ENCODE measurements at regions not wholly inside any gene's neighbourhood (a gene's known extent, or its start where the extent isn't known, plus 50 kb on each side); places are given as distances from the start of the nearest gene placed in this dataset.
"Not testable (repeated sequence)": the region's sequence is repeated elsewhere in the genome, so short reads cannot be mapped to it uniquely, and the experiment has no call there.

DNA sequence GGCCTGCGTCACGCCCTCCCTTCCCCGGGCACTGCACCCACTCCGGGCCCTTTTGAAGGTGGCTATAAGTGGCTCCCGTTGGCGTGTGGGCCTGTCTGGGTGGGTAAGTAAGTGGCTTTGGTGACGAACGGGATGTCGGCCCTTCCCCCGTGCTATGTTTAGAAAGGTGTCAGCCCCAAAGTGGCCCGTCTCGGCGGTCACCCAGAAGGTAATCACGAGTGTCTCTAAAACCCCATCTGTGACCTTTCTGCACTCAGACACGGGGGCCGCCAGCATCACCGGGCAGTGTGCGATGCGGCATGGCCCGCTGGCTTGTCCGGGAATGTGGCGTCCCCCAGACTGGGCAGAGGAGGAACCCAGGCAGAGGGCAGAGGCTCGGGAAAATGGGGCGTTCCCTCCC lies 88.2 kb downstream of the IRX5 start:
- no peak overlapping the region for H3K4me3 ChIP-seq (ENCODE audit: low read depth, low read length)

GRCh38 chr16:55019419-55020131 lies 88.9 kb downstream of the IRX5 start:
- no peak overlapping the region for H3K4me3 ChIP-seq (ENCODE audit: low read depth, low read length)
- no peak for DNase-seq (ENCODE audit: low read depth, low spot score)
- CTCF ChIA-PET, result no interaction called here
- TF ChIP-seq, protein P1, sequence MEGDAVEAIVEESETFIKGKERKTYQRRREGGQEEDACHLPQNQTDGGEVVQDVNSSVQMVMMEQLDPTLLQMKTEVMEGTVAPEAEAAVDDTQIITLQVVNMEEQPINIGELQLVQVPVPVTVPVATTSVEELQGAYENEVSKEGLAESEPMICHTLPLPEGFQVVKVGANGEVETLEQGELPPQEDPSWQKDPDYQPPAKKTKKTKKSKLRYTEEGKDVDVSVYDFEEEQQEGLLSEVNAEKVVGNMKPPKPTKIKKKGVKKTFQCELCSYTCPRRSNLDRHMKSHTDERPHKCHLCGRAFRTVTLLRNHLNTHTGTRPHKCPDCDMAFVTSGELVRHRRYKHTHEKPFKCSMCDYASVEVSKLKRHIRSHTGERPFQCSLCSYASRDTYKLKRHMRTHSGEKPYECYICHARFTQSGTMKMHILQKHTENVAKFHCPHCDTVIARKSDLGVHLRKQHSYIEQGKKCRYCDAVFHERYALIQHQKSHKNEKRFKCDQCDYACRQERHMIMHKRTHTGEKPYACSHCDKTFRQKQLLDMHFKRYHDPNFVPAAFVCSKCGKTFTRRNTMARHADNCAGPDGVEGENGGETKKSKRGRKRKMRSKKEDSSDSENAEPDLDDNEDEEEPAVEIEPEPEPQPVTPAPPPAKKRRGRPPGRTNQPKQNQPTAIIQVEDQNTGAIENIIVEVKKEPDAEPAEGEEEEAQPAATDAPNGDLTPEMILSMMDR (IDR thresholded peaks at IDR 0.05; ENCODE audit: insufficient read depth, low read length, missing control alignments), result no peak
- POLR2A ChIA-PET, result no interaction called here

More for the DNA sequence above, 88.2 kb downstream of the IRX5 start:
- TF ChIP-seq, protein P1 (IDR thresholded peaks at IDR 0.05; ENCODE audit: insufficient read depth, low read length, missing control alignments), result no peak
- ChIA-PET CTCF (no interaction called here), POLR2A (no interaction called here)
- DNase-seq (ENCODE audit: low read depth, low spot score), result no peak

GRCh38 chr16:55021595-55022475 lies 91.2 kb downstream of the IRX5 start:
- H3K4me3 ChIP-seq (ENCODE audit: low read depth, low read length), result no peak overlapping the region
- no peak for DNase-seq (ENCODE audit: low read depth, low spot score)
- ChIA-PET CTCF (no interaction called here), POLR2A (interaction anchor here (0.6 kb wide), 1 partner anchor 925 kb away, joined by 3 read pairs; no protein-coding TSS in a partner anchor)
- TF ChIP-seq, protein P1 (IDR thresholded peaks at IDR 0.05; ENCODE audit: insufficient read depth, low read length, missing control alignments), result no peak

DNA sequence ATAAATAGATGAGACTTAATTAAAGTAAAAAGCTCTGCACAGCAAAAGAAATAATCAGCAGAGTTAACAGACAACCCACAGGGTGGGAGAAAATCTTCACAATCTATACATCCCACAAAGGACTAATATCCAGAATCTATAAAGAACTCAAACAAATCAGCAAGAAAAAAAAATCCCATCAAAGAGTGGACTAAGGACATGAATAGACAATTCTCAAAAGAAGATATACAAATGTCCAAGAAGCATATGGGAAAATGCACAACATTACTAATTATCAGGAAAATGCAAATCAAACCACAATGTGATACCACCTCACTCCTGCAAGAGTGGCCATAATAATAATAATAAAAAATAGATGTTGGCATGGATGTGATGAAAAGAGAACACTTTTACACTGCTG lies 96.6 kb downstream of the IRX5 start:
- DNase-seq (ENCODE audit: low read depth, low spot score); POLR2A ChIA-PET; CTCF ChIA-PET: not testable (repeated sequence)

DNA sequence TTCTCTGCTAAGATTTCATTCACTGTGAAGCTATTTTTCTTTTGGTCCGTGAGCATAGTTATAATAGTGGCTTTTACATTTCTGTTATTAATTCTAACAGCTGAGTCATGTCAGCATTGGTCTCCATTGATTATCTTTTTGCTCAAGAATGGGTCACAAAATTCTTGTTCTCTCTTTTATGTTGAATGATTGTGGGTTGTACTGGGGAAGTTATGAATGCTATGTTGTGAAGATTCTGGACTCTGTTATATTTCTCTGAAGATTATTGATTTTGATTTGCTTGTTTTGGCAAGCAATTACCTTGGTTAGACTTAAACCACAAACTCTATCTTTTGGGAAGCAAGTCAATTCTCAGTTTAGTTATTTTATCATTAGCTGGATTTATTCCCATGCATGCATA lies 98.8 kb downstream of the IRX5 start:
- H3K4me3 ChIP-seq (ENCODE audit: low read depth, low read length), result no peak overlapping the region
- TF ChIP-seq, protein P1 (IDR thresholded peaks at IDR 0.05; ENCODE audit: insufficient read depth, low read length, missing control alignments), result no peak
- POLR2A ChIA-PET, result no interaction called here
- CTCF ChIA-PET, result interaction anchor here (0.9 to 1.0 kb wide), 2 partner anchors 10 to 38 kb away, joined by 3 to 4 read pairs; no protein-coding TSS in a partner anchor
- DNase-seq (ENCODE audit: low read depth, low spot score), result no peak

More for the DNA sequence above, 96.6 kb downstream of the IRX5 start:
- H3K4me3 ChIP-seq (ENCODE audit: low read depth, low read length), result not testable (repeated sequence)

GRCh38 chr16:55030944-55031343 lies 100.3 kb downstream of the IRX5 start:
- TF ChIP-seq, protein P1 (IDR thresholded peaks at IDR 0.05; ENCODE audit: insufficient read depth, low read length, missing control alignments), result no peak
- ChIA-PET CTCF (no interaction called here), POLR2A (no interaction called here)
- DNase-seq (ENCODE audit: low read depth, low spot score), result no peak
- H3K4me3 ChIP-seq (ENCODE audit: low read depth, low read length), result no peak overlapping the region
